Immature natural killer cell (primary cell): ENCODE measurements at regions not wholly inside any gene's neighbourhood (a gene's known extent, or its start where the extent isn't known, plus 50 kb on each side); places are given as distances from the start of the nearest gene placed in this dataset.

Experiments used
- DNase-seq, 3 donors: peaks; one replicate each; pipeline ENCODE4 v3.0.0; 2022; ENCODE audit warnings: mixed read lengths in 1 of 3
- H3K27ac Mint-ChIP-seq, 6 donors: one replicate each; pipeline ENCODE4 v1.8.0; 2020; ENCODE audit warnings: mixed read lengths in 6 of 6, mild to moderate bottlenecking in 5 of 6, inconsistent platforms in 4 of 6, moderate library complexity in 3 of 6
- H3K27me3 Mint-ChIP-seq, 3 donors: one replicate each; pipeline ENCODE4 v1.8.0; 2020 to 2021; ENCODE audit warnings: low read depth in 3 of 3, mild to moderate bottlenecking in 3 of 3, mixed read lengths in 3 of 3, moderate library complexity in 3 of 3, inconsistent platforms in 1 of 3
- H3K36me3 Mint-ChIP-seq, 3 donors: one replicate each; pipeline ENCODE4 v1.8.0; 2020; ENCODE audit warnings: mixed read lengths in 3 of 3, inconsistent platforms in 2 of 3, mild to moderate bottlenecking in 2 of 3
- H3K4me1 Mint-ChIP-seq, 2 donors: one replicate each; pipeline ENCODE4 v1.8.0; 2020; ENCODE audit warnings: inconsistent platforms in 2 of 2, mild to moderate bottlenecking in 2 of 2, mixed read lengths in 2 of 2, moderate library complexity in 1 of 2
- H3K4me3 Mint-ChIP-seq, 5 donors: one replicate each; pipeline ENCODE4 v1.8.0; 2020; ENCODE audit warnings: mild to moderate bottlenecking in 5 of 5, mixed read lengths in 5 of 5, inconsistent platforms in 3 of 5, moderate library complexity in 3 of 5
- H3K9me3 Mint-ChIP-seq, 6 donors: one replicate each; pipeline ENCODE4 v1.8.0; 2020; ENCODE audit warnings: mild to moderate bottlenecking in 6 of 6, mixed read lengths in 6 of 6, inconsistent platforms in 4 of 6, moderate library complexity in 3 of 6

- H3K4me3 Mint-ChIP-seq = no peak overlapping the region
- H3K36me3 Mint-ChIP-seq = no peaks in the 10 kb centered on the region
- peaks cover 0 to 2% (median 2%) of the 10 kb centered on the region in 3 donors for H3K27me3 Mint-ChIP-seq
- H3K9me3 Mint-ChIP-seq = peaks cover 0 to 12% (median 5%) of the 10 kb centered on the region in 6 donors
- no peak for DNase-seq
- H3K27ac Mint-ChIP-seq = no peak overlapping the region
- no peaks in the 10 kb centered on the region for H3K4me1 Mint-ChIP-seq
These were observed 264.5 kb upstream of the CAMK1G start for GRCh38 chr1:209319057-209319432.

- Mint-ChIP-seq H3K4me3 (no peak overlapping the region), H3K27me3 (peaks cover 0 to under 1% (median 0%) of the 10 kb centered on the region in 3 donors), H3K4me1 (no peaks in the 10 kb centered on the region), H3K27ac (no peak overlapping the region), H3K36me3 (no peaks in the 10 kb centered on the region), H3K9me3 (peaks cover 0 to 12% (median 5%) of the 10 kb centered on the region in 6 donors)
- no peak for DNase-seq
These were observed 264.0 kb upstream of the CAMK1G start for GRCh38 chr1:209319549-209319948.

GRCh38 chr1:209323743-209324142, 259.8 kb upstream of the CAMK1G start:
- no peaks in the 10 kb centered on the region for H3K4me1 Mint-ChIP-seq
- no peak for DNase-seq
- H3K9me3 Mint-ChIP-seq = peaks cover 0 to 15% (median 5%) of the 10 kb centered on the region in 6 donors
- peaks cover 0 to 2% (median 0%) of the 10 kb centered on the region in 3 donors for H3K27me3 Mint-ChIP-seq
- no peak overlapping the region for H3K27ac Mint-ChIP-seq
- H3K4me3 Mint-ChIP-seq = no peak overlapping the region
- H3K36me3 Mint-ChIP-seq = no peaks in the 10 kb centered on the region

GRCh38 chr1:209324901-209325871, 258.3 kb upstream of the CAMK1G start:
- DNase-seq = no peak
- H3K9me3 Mint-ChIP-seq = peaks cover 0 to 13% (median 5%) of the 10 kb centered on the region in 6 donors
- no peak overlapping the region for H3K4me3 Mint-ChIP-seq
- H3K36me3 Mint-ChIP-seq = no peaks in the 10 kb centered on the region
- no peaks in the 10 kb centered on the region for H3K4me1 Mint-ChIP-seq
- peaks cover 0 to 5% (median 2%) of the 10 kb centered on the region in 3 donors for H3K27me3 Mint-ChIP-seq
- no peak overlapping the region for H3K27ac Mint-ChIP-seq

GRCh38 chr1:209326076-209326475, 257.4 kb upstream of the CAMK1G start:
- no peak for DNase-seq
- H3K9me3 Mint-ChIP-seq = peaks cover 0 to 13% (median 5%) of the 10 kb centered on the region in 6 donors
- no peaks in the 10 kb centered on the region for H3K36me3 Mint-ChIP-seq
- peaks cover 0 to 5% (median 2%) of the 10 kb centered on the region in 3 donors for H3K27me3 Mint-ChIP-seq
- no peak overlapping the region for H3K4me3 Mint-ChIP-seq
- H3K4me1 Mint-ChIP-seq = no peaks in the 10 kb centered on the region
- no peak overlapping the region for H3K27ac Mint-ChIP-seq

- H3K9me3 Mint-ChIP-seq = peaks cover 0 to 11% (median 2%) of the 10 kb centered on the region in 6 donors
- peaks cover 0 to 5% (median 5%) of the 10 kb centered on the region in 3 donors for H3K27me3 Mint-ChIP-seq
- H3K36me3 Mint-ChIP-seq = no peaks in the 10 kb centered on the region
- no peaks in the 10 kb centered on the region for H3K4me1 Mint-ChIP-seq
- H3K4me3 Mint-ChIP-seq = no peak overlapping the region
- DNase-seq = no peak
- no peak overlapping the region for H3K27ac Mint-ChIP-seq
These were observed 256.7 kb upstream of the CAMK1G start for GRCh38 chr1:209326831-209327230.

- no peaks in the 10 kb centered on the region for H3K36me3 Mint-ChIP-seq
- H3K27ac Mint-ChIP-seq = no peak overlapping the region
- peaks cover 0 to 11% (median 0%) of the 10 kb centered on the region in 6 donors for H3K9me3 Mint-ChIP-seq
- DNase-seq = no peak
- no peaks in the 10 kb centered on the region for H3K4me1 Mint-ChIP-seq
- H3K27me3 Mint-ChIP-seq = peaks cover 0 to 5% (median 5%) of the 10 kb centered on the region in 3 donors
- H3K4me3 Mint-ChIP-seq = no peak overlapping the region
These were observed 255.3 kb upstream of the CAMK1G start for GRCh38 chr1:209328196-209328595.

- no peak for DNase-seq
- H3K4me1 Mint-ChIP-seq = no peaks in the 10 kb centered on the region
- H3K27ac Mint-ChIP-seq = no peak overlapping the region
- H3K9me3 Mint-ChIP-seq = peaks cover 0 to 2% (median 0%) of the 10 kb centered on the region in 6 donors
- H3K27me3 Mint-ChIP-seq = peaks cover 2 to 4% (median 4%) of the 10 kb centered on the region in 3 donors
- H3K36me3 Mint-ChIP-seq = no peaks in the 10 kb centered on the region
- H3K4me3 Mint-ChIP-seq = no peak overlapping the region
These were observed 248.3 kb upstream of the CAMK1G start for GRCh38 chr1:209335178-209335577.

- Mint-ChIP-seq H3K4me3 (no peak overlapping the region), H3K27ac (no peak overlapping the region), H3K9me3 (peaks cover 0 to 2% (median 0%) of the 10 kb centered on the region in 6 donors), H3K27me3 (peaks cover 0 to 4% (median 2%) of the 10 kb centered on the region in 3 donors), H3K4me1 (no peaks in the 10 kb centered on the region), H3K36me3 (no peaks in the 10 kb centered on the region)
- DNase-seq = no peak
These were observed 242.4 kb upstream of the CAMK1G start for GRCh38 chr1:209341146-209341545.

- Mint-ChIP-seq H3K27ac (no peak overlapping the region), H3K4me3 (no peak overlapping the region), H3K4me1 (no peaks in the 10 kb centered on the region), H3K36me3 (no peaks in the 10 kb centered on the region), H3K9me3 (no peaks in the 10 kb centered on the region), H3K27me3 (peaks cover 0 to 4% (median 2%) of the 10 kb centered on the region in 3 donors)
- no peak for DNase-seq
These were observed 241.7 kb upstream of the CAMK1G start for GRCh38 chr1:209341673-209342420.

- Mint-ChIP-seq H3K27me3 (peaks cover 0 to 4% (median 2%) of the 10 kb centered on the region in 3 donors), H3K4me3 (no peak overlapping the region), H3K4me1 (no peaks in the 10 kb centered on the region), H3K36me3 (no peaks in the 10 kb centered on the region), H3K9me3 (no peaks in the 10 kb centered on the region), H3K27ac (no peak overlapping the region)
- no peak for DNase-seq
These were observed 240.9 kb upstream of the CAMK1G start for GRCh38 chr1:209342441-209343175.

GRCh38 chr1:209343511-209343910, 240.0 kb upstream of the CAMK1G start:
- Mint-ChIP-seq H3K27me3 (peaks cover 0 to 4% (median 3%) of the 10 kb centered on the region in 3 donors), H3K27ac (no peak overlapping the region), H3K36me3 (no peaks in the 10 kb centered on the region), H3K4me1 (no peaks in the 10 kb centered on the region), H3K9me3 (no peaks in the 10 kb centered on the region), H3K4me3 (no peak overlapping the region)
- DNase-seq = no peak

GRCh38 chr1:209344156-209344555, 239.4 kb upstream of the CAMK1G start:
- no peaks in the 10 kb centered on the region for H3K9me3 Mint-ChIP-seq
- no peaks in the 10 kb centered on the region for H3K36me3 Mint-ChIP-seq
- H3K4me1 Mint-ChIP-seq = no peaks in the 10 kb centered on the region
- no peak overlapping the region for H3K4me3 Mint-ChIP-seq
- DNase-seq = no peak
- peaks cover 0 to 4% (median 4%) of the 10 kb centered on the region in 3 donors for H3K27me3 Mint-ChIP-seq
- no peak overlapping the region for H3K27ac Mint-ChIP-seq
